HCT116 (cell line): ENCODE measurements at regions not wholly inside any gene's neighbourhood (a gene's known extent, or its start where the extent isn't known, plus 50 kb on each side); places are given as distances from the start of the nearest gene placed in this dataset.

Source experiments
- ATAC-seq: fragments of 200-7000 bp; cut with Tn5 transposase; 2 replicates; pipeline ENCODE4 v1.9.1; 2020; ENCODE audit warnings: mild to moderate bottlenecking, moderate library complexity
- BruUV-seq: library from RNA; stranded (reverse); fragments of 400-500 nt; replicated peaks from 2 replicates; lab custom pipeline; 2021; lab: Mats Ljungman, UMichigan
- CTCF ChIA-PET: fragments of 300-600 bp; sonication (Branson Sonifier 250); formaldehyde crosslinking; loops from one replicate; lab custom pipeline; 2021; ENCODE audit warnings: antibody characterized with exemption; lab: Charles Lee
- POLR2A ChIA-PET: fragments of 300-600, 350-600 bp; sonication (Branson Sonifier 250); formaldehyde crosslinking; loops from one replicate; lab custom pipeline; 2021; ENCODE audit warnings: antibody characterized with exemption; lab: Charles Lee
- RAD21 ChIA-PET, 2 experiments: fragments of 300-600 bp; sonication (Branson Sonifier 250); formaldehyde crosslinking; loops; one replicate each; lab custom pipeline; 2023; ENCODE audit warnings: low total read pairs in 2 of 2; ENCODE audit not compliant: uncharacterized antibody in 2 of 2, unreplicated experiment in 2 of 2, low non-redundant PET in 1 of 2; lab: Charles Lee
- DNase-seq: peaks from one replicate; pipeline ENCODE4 v3.0.0-alpha.2; 2010; ENCODE audit warnings: low read depth, low spot score
- H2AFZ ChIP-seq: fragments of 200-600 bp; shearing (Covaris generic), sonication (generic); 2 replicates; pipeline ENCODE4 v1.6.1; 2017; ENCODE audit warnings: low read depth, mixed run types, mixed read lengths, antibody characterized with exemption, low read length; ENCODE audit not compliant: poor library complexity, severe bottlenecking
- H3K27ac ChIP-seq: 2 replicates; pipeline ENCODE4 v1.5.1; 2012; ENCODE audit warnings: low read depth, low read length
- H3K27me3 ChIP-seq: fragments of 200-600 bp; sonication (generic); 2 replicates; pipeline ENCODE4 v1.6.1; 2016; ENCODE audit warnings: mixed run types, low read length, mixed read lengths; ENCODE audit not compliant: insufficient read depth
- H3K36me3 ChIP-seq, 2 experiments: fragments of 200-500 bp in 1 of 2; fragments of 200-600 bp in 1 of 2; sonication (Bioruptor generic) in 1 of 2; sonication (generic) in 1 of 2; 2 replicates each; pipeline versions ENCODE4 v1.5.1 to v1.6.1; 2014 to 2016; ENCODE audit warnings: low read length in 2 of 2, inconsistent platforms in 1 of 2, mixed read lengths in 1 of 2, mixed run types in 1 of 2; ENCODE audit not compliant: insufficient read depth in 2 of 2, control insufficient read depth in 1 of 2
- H3K4me1 ChIP-seq, 2 experiments: fragments of 200-600 bp in 1 of 2; sonication (generic) in 1 of 2; 2 replicates each; pipeline versions ENCODE4 v1.5.1 to v1.6.1; 2012 to 2017; ENCODE audit warnings: low read length in 2 of 2, inconsistent platforms in 1 of 2, mild to moderate bottlenecking in 1 of 2, mixed read lengths in 1 of 2, mixed run types in 1 of 2, moderate library complexity in 1 of 2; ENCODE audit not compliant: insufficient read depth in 2 of 2, control insufficient read depth in 1 of 2
- H3K4me2 ChIP-seq: fragments of 200-600 bp; sonication (generic); 2 replicates; pipeline ENCODE4 v1.6.1; 2017; ENCODE audit warnings: mixed run types, low read length, mixed read lengths
- H3K4me3 ChIP-seq, 2 experiments: fragments of 200-600 bp in 1 of 2; sonication (generic) in 1 of 2; replicated peaks in 1 of 2; 2 replicates each; pipeline ENCODE4 v1.5.1; 2011 to 2016; ENCODE audit warnings: low read length in 2 of 2, control low read depth in 1 of 2, low read depth in 1 of 2, mild to moderate bottlenecking in 1 of 2, mixed read lengths in 1 of 2, mixed run types in 1 of 2
- H3K79me2 ChIP-seq: fragments of 200-600 bp; sonication (generic); 2 replicates; pipeline ENCODE4 v1.6.1; 2017; ENCODE audit warnings: mild to moderate bottlenecking, mixed run types, low read length, moderate library complexity, mixed read lengths; ENCODE audit not compliant: insufficient read depth
- H3K9ac ChIP-seq: fragments of 200-600 bp; sonication (generic); 2 replicates; pipeline ENCODE4 v1.6.1; 2016; ENCODE audit warnings: low read length, mixed read lengths
- H3K9me2 ChIP-seq: fragments of 200-600 bp; sonication (generic), shearing (Covaris generic); 2 replicates; pipeline ENCODE4 v1.6.1; 2017; ENCODE audit warnings: mixed run types, mild to moderate bottlenecking, moderate library complexity; ENCODE audit not compliant: insufficient read depth
- H3K9me3 ChIP-seq, 2 experiments: fragments of 200-500 bp in 1 of 2; fragments of 200-600 bp in 1 of 2; sonication (Bioruptor generic) in 1 of 2; sonication (generic) in 1 of 2; 2 replicates each; pipeline ENCODE4 v1.6.1; 2014 to 2017; ENCODE audit warnings: low read length in 2 of 2, mixed read lengths in 2 of 2, inconsistent platforms in 1 of 2, low read depth in 1 of 2, mild to moderate bottlenecking in 1 of 2, mixed run types in 1 of 2, moderate library complexity in 1 of 2; ENCODE audit not compliant: control insufficient read depth in 1 of 2, insufficient read depth in 1 of 2
- H4K20me1 ChIP-seq: fragments of 200-600 bp; sonication (generic), shearing (Covaris generic); 2 replicates; pipeline ENCODE4 v1.6.1; 2017; ENCODE audit warnings: mixed run types, mild to moderate bottlenecking, moderate library complexity; ENCODE audit not compliant: insufficient read depth
- CBX3 ChIP-seq: IDR thresholded peaks from 2 replicates; pipeline ENCODE4 v1.6.1; 2012; ENCODE audit warnings: low read depth
- CEBPB ChIP-seq: IDR thresholded peaks from 2 replicates; pipeline ENCODE4 v1.6.1; 2012; ENCODE audit warnings: low read depth
- EGR1 ChIP-seq: IDR thresholded peaks from 2 replicates; pipeline ENCODE4 v1.6.1; 2012; ENCODE audit warnings: low read depth
- EZH2 ChIP-seq: fragments of 200-600 bp; sonication (generic); IDR thresholded peaks from 2 replicates; pipeline ENCODE4 v1.6.1; 2017; ENCODE audit warnings: antibody characterized with exemption, mixed run types
- FOSL1 ChIP-seq: IDR thresholded peaks from 2 replicates; pipeline ENCODE4 v1.6.1; 2012; ENCODE audit warnings: low read depth
- JUND ChIP-seq: IDR thresholded peaks from 2 replicates; pipeline ENCODE4 v1.6.1; 2012
- MAX ChIP-seq: IDR thresholded peaks from 2 replicates; pipeline ENCODE4 v1.6.1; 2012
- POLR2AphosphoS5 ChIP-seq: IDR thresholded peaks from 2 replicates; pipeline ENCODE4 v1.6.1; 2011; ENCODE audit warnings: mild to moderate bottlenecking, low read depth, low read length, moderate library complexity
- RAD21 ChIP-seq: IDR thresholded peaks from 2 replicates; pipeline ENCODE4 v1.6.1; 2012; ENCODE audit warnings: low read depth, mild to moderate bottlenecking
- REST ChIP-seq: IDR thresholded peaks from 2 replicates; pipeline ENCODE4 v1.6.1; 2012; ENCODE audit warnings: low read depth
- SIN3A ChIP-seq: IDR thresholded peaks from 2 replicates; pipeline ENCODE4 v1.6.1; 2012; ENCODE audit warnings: low read depth
- ZFX ChIP-seq: fragments of 450-650 bp; IDR thresholded peaks from 2 replicates; pipeline ENCODE4 v1.6.1; 2017
- intact Hi-C: fragments of 100-400 bp; cut with micrococcal nuclease; formaldehyde crosslinking; loops from 2 replicates; pipeline ENCODE4 v1.10.0; 2022
- TF ChIP-seq, protein P1 (sequence below), 3 experiments: fragments of 200-600 bp in 1 of 3; sonication (generic) in 1 of 3; IDR thresholded peaks in 2 of 3; conservative IDR thresholded peaks in 1 of 3; 2 replicates each; pipeline ENCODE4 v1.5.1; 2012 to 2017; ENCODE audit warnings: low read depth in 2 of 3, low read length in 2 of 3, antibody characterized with exemption in 1 of 3, borderline replicate concordance in 1 of 3, control low read depth in 1 of 3, mild to moderate bottlenecking in 1 of 3, mixed read lengths in 1 of 3, mixed run types in 1 of 3, moderate library complexity in 1 of 3; ENCODE audit not compliant: insufficient read depth in 1 of 3
- TF ChIP-seq, protein P2 (sequence below): IDR thresholded peaks from 2 replicates; pipeline ENCODE4 v1.6.1; 2011; ENCODE audit warnings: mild to moderate bottlenecking, low read length, moderate library complexity; ENCODE audit not compliant: insufficient replicate concordance; ENCODE audit errors: extremely low read depth

DNA sequence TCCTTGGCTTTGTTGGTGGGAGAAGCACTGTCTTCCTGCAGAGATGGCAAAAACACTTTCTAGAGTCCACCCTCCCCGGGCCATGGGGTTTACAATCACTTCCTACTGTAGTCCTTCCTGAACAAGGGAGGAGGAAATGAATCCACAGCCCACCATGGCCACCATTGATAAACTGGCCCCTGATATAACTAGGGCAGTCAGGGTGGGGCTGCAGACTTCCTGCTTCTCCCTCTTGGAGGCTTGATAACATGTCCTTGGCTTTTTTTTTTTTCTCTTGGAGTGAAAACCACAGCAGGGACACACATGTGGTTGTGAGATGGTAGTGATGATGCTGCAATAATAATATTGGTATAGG, 437.8 kb downstream of the ZNF521 start:
- H3K9me2 ChIP-seq: no peaks in the 10 kb centered on the region
- no peak overlapping the region for H2AFZ ChIP-seq
- no peak for ATAC-seq
- DNase-seq: no peak
- ChIA-PET CTCF (no interaction called here), POLR2A (no interaction called here), RAD21 (no interaction called here)
- intact Hi-C loops: no loop called here
- H3K27ac ChIP-seq: no peak overlapping the region
- BruUV-seq: no TSS peak
- H3K4me3 ChIP-seq: no peak overlapping the region
- H4K20me1 ChIP-seq: no peaks in the 10 kb centered on the region
- no peaks in the 10 kb centered on the region for H3K36me3 ChIP-seq
- H3K4me1 ChIP-seq: no peaks in the 10 kb centered on the region
- no peak overlapping the region for H3K4me2 ChIP-seq
- H3K79me2 ChIP-seq: no peaks in the 10 kb centered on the region
- 0 out of 2 replicates have a peak, but pooled peaks cover 12% of the 10 kb centered on the region for H3K27me3 ChIP-seq
- TF ChIP-seq JUND (no peak), EZH2 (no peak), MAX (no peak), CBX3 (no peak), POLR2AphosphoS5 (no peak), CEBPB (no peak), FOSL1 (no peak), REST (no peak), EGR1 (no peak), ZFX (no peak), RAD21 (no peak), SIN3A (no peak)
- TF ChIP-seq, protein P1, sequence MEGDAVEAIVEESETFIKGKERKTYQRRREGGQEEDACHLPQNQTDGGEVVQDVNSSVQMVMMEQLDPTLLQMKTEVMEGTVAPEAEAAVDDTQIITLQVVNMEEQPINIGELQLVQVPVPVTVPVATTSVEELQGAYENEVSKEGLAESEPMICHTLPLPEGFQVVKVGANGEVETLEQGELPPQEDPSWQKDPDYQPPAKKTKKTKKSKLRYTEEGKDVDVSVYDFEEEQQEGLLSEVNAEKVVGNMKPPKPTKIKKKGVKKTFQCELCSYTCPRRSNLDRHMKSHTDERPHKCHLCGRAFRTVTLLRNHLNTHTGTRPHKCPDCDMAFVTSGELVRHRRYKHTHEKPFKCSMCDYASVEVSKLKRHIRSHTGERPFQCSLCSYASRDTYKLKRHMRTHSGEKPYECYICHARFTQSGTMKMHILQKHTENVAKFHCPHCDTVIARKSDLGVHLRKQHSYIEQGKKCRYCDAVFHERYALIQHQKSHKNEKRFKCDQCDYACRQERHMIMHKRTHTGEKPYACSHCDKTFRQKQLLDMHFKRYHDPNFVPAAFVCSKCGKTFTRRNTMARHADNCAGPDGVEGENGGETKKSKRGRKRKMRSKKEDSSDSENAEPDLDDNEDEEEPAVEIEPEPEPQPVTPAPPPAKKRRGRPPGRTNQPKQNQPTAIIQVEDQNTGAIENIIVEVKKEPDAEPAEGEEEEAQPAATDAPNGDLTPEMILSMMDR (IDR thresholded peaks at IDR 0.05 in 2 of 3, conservative IDR thresholded peaks at IDR 0.05 in 1 of 3; ENCODE audit: borderline replicate concordance in 1 of 3, insufficient read depth in 1 of 3, low read depth in 2 of 3, low read length in 2 of 3): no peak
- TF ChIP-seq, protein P2, sequence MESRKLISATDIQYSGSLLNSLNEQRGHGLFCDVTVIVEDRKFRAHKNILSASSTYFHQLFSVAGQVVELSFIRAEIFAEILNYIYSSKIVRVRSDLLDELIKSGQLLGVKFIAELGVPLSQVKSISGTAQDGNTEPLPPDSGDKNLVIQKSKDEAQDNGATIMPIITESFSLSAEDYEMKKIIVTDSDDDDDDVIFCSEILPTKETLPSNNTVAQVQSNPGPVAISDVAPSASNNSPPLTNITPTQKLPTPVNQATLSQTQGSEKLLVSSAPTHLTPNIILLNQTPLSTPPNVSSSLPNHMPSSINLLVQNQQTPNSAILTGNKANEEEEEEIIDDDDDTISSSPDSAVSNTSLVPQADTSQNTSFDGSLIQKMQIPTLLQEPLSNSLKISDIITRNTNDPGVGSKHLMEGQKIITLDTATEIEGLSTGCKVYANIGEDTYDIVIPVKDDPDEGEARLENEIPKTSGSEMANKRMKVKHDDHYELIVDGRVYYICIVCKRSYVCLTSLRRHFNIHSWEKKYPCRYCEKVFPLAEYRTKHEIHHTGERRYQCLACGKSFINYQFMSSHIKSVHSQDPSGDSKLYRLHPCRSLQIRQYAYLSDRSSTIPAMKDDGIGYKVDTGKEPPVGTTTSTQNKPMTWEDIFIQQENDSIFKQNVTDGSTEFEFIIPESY: no peak
- H3K9me3 ChIP-seq: no peaks in the 10 kb centered on the region
- no peak overlapping the region for H3K9ac ChIP-seq
